AML-193 (cell line): ENCODE measurements at regions not wholly inside any gene's neighbourhood (a gene's known extent, or its start where the extent isn't known, plus 50 kb on each side); places are given as distances from the start of the nearest gene placed in this dataset.

Experiments used
- DNase-seq, 2 experiments: peaks; one replicate each; lab custom pipeline; 2025; lab: John Stamatoyannopoulos, UW

GRCh38 chr3:124243177-124243859 is 251.4 kb upstream of the ROPN1 start:
- no peak for DNase-seq

GRCh38 chr3:124246376-124246775 is 254.5 kb upstream of the ROPN1 start:
- DNase-seq: no peak

- peak; percentile 9 to 14 for DNase-seq
These were observed 255.0 kb upstream of the ROPN1 start for GRCh38 chr3:124246949-124247348.

- no peak for DNase-seq
These were observed 256.6 kb upstream of the ROPN1 start for GRCh38 chr3:124248471-124249028.

- no peak for DNase-seq
These were observed 257.1 kb upstream of the ROPN1 start for GRCh38 chr3:124249038-124249437.

- DNase-seq: no peak
These were observed 258.1 kb upstream of the ROPN1 start for GRCh38 chr3:124250053-124250452.

GRCh38 chr3:124256156-124256555 is 264.2 kb upstream of the ROPN1 start:
- no peak for DNase-seq

GRCh38 chr3:124256599-124256998 is 264.7 kb upstream of the ROPN1 start:
- DNase-seq: no peak

- DNase-seq: no peak
These were observed 265.5 kb upstream of the ROPN1 start for GRCh38 chr3:124257336-124257864.

- no peak for DNase-seq
These were observed 266.2 kb upstream of the ROPN1 start for GRCh38 chr3:124258057-124258500.

GRCh38 chr3:124260206-124260915 is 268.4 kb upstream of the ROPN1 start:
- no peak for DNase-seq

GRCh38 chr3:124261306-124261705 is 269.4 kb upstream of the ROPN1 start:
- no peak for DNase-seq

GRCh38 chr3:124263168-124263567 is 271.2 kb upstream of the ROPN1 start:
- peak; percentile 1 to 12 for DNase-seq

- no peak for DNase-seq
These were observed 272.4 kb upstream of the ROPN1 start for GRCh38 chr3:124264346-124264745.

- no peak for DNase-seq
These were observed 274.6 kb upstream of the ROPN1 start for GRCh38 chr3:124266487-124266886.

GRCh38 chr3:124267406-124267805 is 275.5 kb upstream of the ROPN1 start:
- DNase-seq: no peak

GRCh38 chr3:124268355-124268754 is 276.4 kb upstream of the ROPN1 start:
- DNase-seq: no peak

GRCh38 chr3:124269619-124270018 is 277.7 kb upstream of the ROPN1 start:
- no peak for DNase-seq

- DNase-seq: no peak
These were observed 280.8 kb upstream of the ROPN1 start for GRCh38 chr3:124272605-124273151.

- no peak for DNase-seq
These were observed 281.7 kb upstream of the ROPN1 start for GRCh38 chr3:124273651-124274050.

GRCh38 chr3:124274051-124274450 is 282.1 kb upstream of the ROPN1 start:
- DNase-seq: no peak

- DNase-seq: no peak
These were observed 283.5 kb upstream of the ROPN1 start for GRCh38 chr3:124275412-124275811.

GRCh38 chr3:124276133-124276532 is 284.2 kb upstream of the ROPN1 start:
- DNase-seq: no peak
